A673 (cell line): ENCODE measurements at regions not wholly inside any gene's neighbourhood (a gene's known extent, or its start where the extent isn't known, plus 50 kb on each side); places are given as distances from the start of the nearest gene placed in this dataset.

Experiments used
- BruUV-seq: library from RNA; stranded (reverse); fragments of 400-500 nt; replicated peaks from 2 replicates; lab custom pipeline; 2021; lab: Mats Ljungman, UMichigan
- CTCF ChIA-PET: fragments of 300-600 bp; sonication (Branson Sonifier 250); formaldehyde crosslinking; loops from one replicate; lab custom pipeline; 2022; ENCODE audit warnings: antibody characterized with exemption; lab: Charles Lee
- POLR2A ChIA-PET: fragments of 300-600 bp; sonication (Branson Sonifier 250); formaldehyde crosslinking; loops from one replicate; lab custom pipeline; 2022; ENCODE audit warnings: antibody characterized with exemption; ENCODE audit not compliant: low non-redundant PET; lab: Charles Lee
- DNase-seq: peaks from one replicate; pipeline ENCODE4 v3.0.0-alpha.2; 2015; ENCODE audit warnings: low spot score
- H3K27ac ChIP-seq: fragments of 200-600 bp; sonication (generic); 2 replicates; pipeline ENCODE4 v1.5.1; 2016; ENCODE audit warnings: mixed run types, low read depth, mild to moderate bottlenecking, mixed read lengths, antibody characterized with exemption, low read length; ENCODE audit not compliant: poor library complexity, severe bottlenecking
- H3K27me3 ChIP-seq: fragments of 200-600 bp; sonication (generic); replicated peaks from 2 replicates; pipeline ENCODE4 v1.6.1; 2017; ENCODE audit warnings: mixed run types, low read depth, mild to moderate bottlenecking, mixed read lengths, antibody characterized with exemption, low read length; ENCODE audit not compliant: insufficient read depth, poor library complexity
- H3K36me3 ChIP-seq: fragments of 200-600 bp; sonication (generic); 2 replicates; pipeline ENCODE4 v1.6.1; 2016; ENCODE audit warnings: mixed run types, mild to moderate bottlenecking, mixed read lengths, antibody characterized with exemption, low read length; ENCODE audit not compliant: insufficient read depth, poor library complexity, severe bottlenecking
- H3K4me1 ChIP-seq: fragments of 200-600 bp; sonication (generic); 2 replicates; pipeline ENCODE4 v1.6.1; 2017; ENCODE audit warnings: mixed run types, mild to moderate bottlenecking, mixed read lengths, antibody characterized with exemption, low read length; ENCODE audit not compliant: insufficient read depth, poor library complexity, severe bottlenecking
- H3K4me3 ChIP-seq: fragments of 200-600 bp; sonication (generic); 2 replicates; pipeline ENCODE4 v1.5.1; 2016; ENCODE audit warnings: low read depth, mixed run types, mild to moderate bottlenecking, mixed read lengths, low read length; ENCODE audit not compliant: poor library complexity, severe bottlenecking
- H3K9me3 ChIP-seq: fragments of 200-600 bp; sonication (generic); 2 replicates; pipeline ENCODE4 v1.6.1; 2016; ENCODE audit warnings: mixed run types, low read depth, mild to moderate bottlenecking, mixed read lengths, antibody characterized with exemption, low read length; ENCODE audit not compliant: poor library complexity, severe bottlenecking
- CTCF ChIP-seq: fragments of 300-800, 200-600 bp; sonication (generic); conservative IDR thresholded peaks from 2 replicates; pipeline ENCODE4 v1.5.1; 2017; ENCODE audit warnings: low read depth, mild to moderate bottlenecking, antibody characterized with exemption, low read length, moderate library complexity, mixed read lengths
- EZH2 ChIP-seq: fragments of 200-600 bp; sonication (generic); IDR thresholded peaks from 2 replicates; pipeline ENCODE4 v1.6.1; 2017; ENCODE audit warnings: borderline replicate concordance, low read depth, mild to moderate bottlenecking, mixed read lengths, antibody characterized with exemption, low read length; ENCODE audit not compliant: poor library complexity, severe bottlenecking
- intact Hi-C: fragments of 100-400 bp; cut with micrococcal nuclease; formaldehyde crosslinking; loops from one replicate; pipeline ENCODE4 v1.10.0; 2022; ENCODE audit not compliant: unreplicated experiment

- no peak for DNase-seq
- Histone ChIP-seq H3K9me3 (no peaks in the 10 kb centered on the region), H3K36me3 (no peaks in the 10 kb centered on the region), H3K4me3 (no peak overlapping the region), H3K4me1 (no peaks in the 10 kb centered on the region), H3K27me3 (no peaks in the 10 kb centered on the region), H3K27ac (no peak overlapping the region)
- no TSS peak for BruUV-seq
- TF ChIP-seq EZH2 (no peak), CTCF (no peak)
- intact Hi-C loops = no loop called here
- POLR2A ChIA-PET = no interaction called here
- CTCF ChIA-PET = no interaction called here
Observed at GRCh38 chr6:72534236-72534635, 87.6 kb upstream of the KCNQ5 start.

- ChIA-PET CTCF (no interaction called here), POLR2A (no interaction called here)
- no TSS peak for BruUV-seq
- H3K27ac ChIP-seq = no peak overlapping the region
- no peak for DNase-seq
- intact Hi-C loops = no loop called here
- no peak overlapping the region for H3K4me3 ChIP-seq
- H3K27me3 ChIP-seq = no peaks in the 10 kb centered on the region
- H3K4me1 ChIP-seq = no peaks in the 10 kb centered on the region
- TF ChIP-seq CTCF (no peak), EZH2 (no peak)
- H3K36me3 ChIP-seq = no peaks in the 10 kb centered on the region
- H3K9me3 ChIP-seq = no peaks in the 10 kb centered on the region
Observed at GRCh38 chr6:72535124-72535523, 86.7 kb upstream of the KCNQ5 start.

GRCh38 chr6:72547020-72547419 lies 74.8 kb upstream of the KCNQ5 start:
- TF ChIP-seq CTCF = no peak
- TF ChIP-seq EZH2 = no peak
- no peaks in the 10 kb centered on the region for H3K27me3 ChIP-seq
- CTCF ChIA-PET = no interaction called here
- BruUV-seq = no TSS peak
- no peaks in the 10 kb centered on the region for H3K9me3 ChIP-seq
- intact Hi-C loops = no loop called here
- H3K4me1 ChIP-seq = no peaks in the 10 kb centered on the region
- no peak overlapping the region for H3K27ac ChIP-seq
- H3K4me3 ChIP-seq = no peak overlapping the region
- no peaks in the 10 kb centered on the region for H3K36me3 ChIP-seq
- POLR2A ChIA-PET = no interaction called here
- DNase-seq = no peak
